ENCODE measurements at regions not wholly inside any gene's neighbourhood (a gene's known extent, or its start where the extent isn't known, plus 50 kb on each side); places are given as distances from the start of the nearest gene placed in this dataset.

DNA sequence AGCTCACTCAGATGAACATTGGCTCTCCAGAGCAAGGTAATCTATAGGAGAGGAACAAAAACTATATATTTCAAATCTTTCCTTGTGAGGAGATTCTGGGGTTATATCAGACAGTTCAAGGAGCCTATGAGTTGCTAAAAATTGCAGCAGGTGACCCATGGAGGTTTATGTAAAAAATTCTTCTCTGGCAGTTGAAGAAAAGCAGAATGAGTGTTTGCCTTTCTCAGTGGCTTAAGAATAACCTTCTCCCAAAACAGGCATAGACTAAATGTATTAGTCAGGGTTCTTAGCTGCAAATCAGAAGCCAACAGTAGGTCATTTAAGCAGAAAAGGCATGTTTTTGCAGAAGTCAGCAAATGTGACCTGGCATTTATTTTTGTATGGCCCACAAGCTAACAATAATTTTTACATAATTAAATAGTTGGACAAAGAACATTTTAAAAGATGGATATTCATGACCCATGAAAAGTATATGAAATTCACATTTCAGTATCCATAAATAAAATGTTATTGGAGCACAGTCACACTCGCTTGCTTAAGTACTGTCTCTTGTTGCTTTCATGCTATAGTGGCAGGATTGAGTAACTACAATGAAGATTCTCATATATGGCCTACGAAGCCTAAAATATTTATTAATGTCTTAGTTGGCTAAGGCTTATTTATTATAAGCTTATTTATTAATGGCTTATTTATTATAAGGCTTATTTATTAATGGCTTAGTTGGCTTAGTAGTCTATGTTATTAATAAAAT, 93.4 kb upstream of the TLK1 start:
- no peak overlapping the region for H2BK5ac ChIP-seq (ENCODE audit: low read depth, low read length, poor library complexity, severe bottlenecking)
- H3K9me3 ChIP-seq (ENCODE audit: control insufficient read depth, insufficient read depth, low read length) = peaks cover 2% of the 10 kb centered on the region; the same call in 1 of the 2 replicates
- DNase-seq (no peak), ATAC-seq (ENCODE audit: low read depth) (no peak)
- H4K91ac ChIP-seq (ENCODE audit: insufficient read depth, low read depth, low read length) = no peak overlapping the region
- dilution Hi-C loops (cut with HindIII; ENCODE audit: low sequenced_read_pairs, unreplicated experiment) (no loop called here), in situ Hi-C loops (cut with MboI; ENCODE audit: low sequenced_read_pairs) (no loop called here), intact Hi-C loops (cut with micrococcal nuclease) (no loop called here)
- H2BK120ac ChIP-seq (ENCODE audit: low read depth, low read length) = no peak overlapping the region
- no peak overlapping the region for H4K5ac ChIP-seq (ENCODE audit: low read depth, low read length)
- ChIA-PET POLR2A (ENCODE audit: unreplicated experiment) (no interaction called here), CTCF (no interaction called here)
- H3K4me2 ChIP-seq (ENCODE audit: low read depth, low read length) = no peak overlapping the region
- H3K9me1 ChIP-seq (ENCODE audit: insufficient read depth, low read length) = no peaks in the 10 kb centered on the region
- H3K56ac ChIP-seq (ENCODE audit: extremely low read depth, insufficient read depth, low read length) = no peak overlapping the region
- H2AFZ ChIP-seq (replicated peaks; ENCODE audit: low read length, poor library complexity) = no peak overlapping the region
- H3K27ac ChIP-seq (ENCODE audit: insufficient read depth, low read length) = no peak overlapping the region
- no peaks in the 10 kb centered on the region for H3K79me1 ChIP-seq (ENCODE audit: low read depth in 1 of 2, low read length in 2 of 2)
- H2AK5ac ChIP-seq (ENCODE audit: low read depth, low read length) = no peak overlapping the region
- H3K4me1 ChIP-seq (ENCODE audit: control insufficient read depth, insufficient read depth, low read length) = no peaks in the 10 kb centered on the region
- no peak overlapping the region for H3K14ac ChIP-seq (replicated peaks; ENCODE audit: low read depth, low read length)
- no peak overlapping the region for H3K4ac ChIP-seq (ENCODE audit: low read depth, low read length)
- no peak overlapping the region for H2AK9ac ChIP-seq (replicated peaks; ENCODE audit: low read depth, low read length, poor library complexity)
- no peak overlapping the region for H2BK20ac ChIP-seq (ENCODE audit: low read depth, low read length)
- no peak overlapping the region for H3K9ac ChIP-seq (ENCODE audit: low read depth, low read length)
- H3K36me3 ChIP-seq (ENCODE audit: control insufficient read depth, insufficient read depth, low read length) = no peaks in the 10 kb centered on the region
- H4K8ac ChIP-seq (ENCODE audit: low read depth in 2 of 2, low read length in 2 of 2) = no peak overlapping the region
- no peaks in the 10 kb centered on the region for H4K20me1 ChIP-seq (ENCODE audit: insufficient read depth, low read length)
- no peak overlapping the region for H2BK15ac ChIP-seq (ENCODE audit: low read depth, low read length)
- no TSS peak for BruUV-seq (replicated peaks)
- no peak overlapping the region for H3K4me3 ChIP-seq (ENCODE audit: insufficient read depth, low read depth, low read length)
- TF ChIP-seq MAFK (IDR thresholded peaks at IDR 0.05; ENCODE audit: low read depth, low read length) = peak; percentile 50
- no peak for TF ChIP-seq NFE2L2 (IDR thresholded peaks at IDR 0.05; ENCODE audit: low read depth, low read length)
- TF ChIP-seq, protein P1, sequence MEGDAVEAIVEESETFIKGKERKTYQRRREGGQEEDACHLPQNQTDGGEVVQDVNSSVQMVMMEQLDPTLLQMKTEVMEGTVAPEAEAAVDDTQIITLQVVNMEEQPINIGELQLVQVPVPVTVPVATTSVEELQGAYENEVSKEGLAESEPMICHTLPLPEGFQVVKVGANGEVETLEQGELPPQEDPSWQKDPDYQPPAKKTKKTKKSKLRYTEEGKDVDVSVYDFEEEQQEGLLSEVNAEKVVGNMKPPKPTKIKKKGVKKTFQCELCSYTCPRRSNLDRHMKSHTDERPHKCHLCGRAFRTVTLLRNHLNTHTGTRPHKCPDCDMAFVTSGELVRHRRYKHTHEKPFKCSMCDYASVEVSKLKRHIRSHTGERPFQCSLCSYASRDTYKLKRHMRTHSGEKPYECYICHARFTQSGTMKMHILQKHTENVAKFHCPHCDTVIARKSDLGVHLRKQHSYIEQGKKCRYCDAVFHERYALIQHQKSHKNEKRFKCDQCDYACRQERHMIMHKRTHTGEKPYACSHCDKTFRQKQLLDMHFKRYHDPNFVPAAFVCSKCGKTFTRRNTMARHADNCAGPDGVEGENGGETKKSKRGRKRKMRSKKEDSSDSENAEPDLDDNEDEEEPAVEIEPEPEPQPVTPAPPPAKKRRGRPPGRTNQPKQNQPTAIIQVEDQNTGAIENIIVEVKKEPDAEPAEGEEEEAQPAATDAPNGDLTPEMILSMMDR (conservative IDR thresholded peaks at IDR 0.05; ENCODE audit: low read depth, low read length) = 0 out of 2 replicates have a peak, but pooled peaks have one; percentile 9
- H3K23ac ChIP-seq (ENCODE audit: low read depth, low read length) = no peak overlapping the region
- H3K18ac ChIP-seq (ENCODE audit: low read depth, low read length) = no peak overlapping the region
- H3K27me3 ChIP-seq (ENCODE audit: control insufficient read depth, insufficient read depth, low read length) = no peaks in the 10 kb centered on the region
- no CpG with 5 or more reads among the region's 2 CpGs for WGBS, 2 experiments (ENCODE audit: extremely low coverage in 2 of 2, insufficient read length in 1 of 2)

Data from IMR-90 (cell line).